ENCODE measurements at regions not wholly inside any gene's neighbourhood (a gene's known extent, or its start where the extent isn't known, plus 50 kb on each side); places are given as distances from the start of the nearest gene placed in this dataset.

- TF ChIP-seq, protein P1, sequence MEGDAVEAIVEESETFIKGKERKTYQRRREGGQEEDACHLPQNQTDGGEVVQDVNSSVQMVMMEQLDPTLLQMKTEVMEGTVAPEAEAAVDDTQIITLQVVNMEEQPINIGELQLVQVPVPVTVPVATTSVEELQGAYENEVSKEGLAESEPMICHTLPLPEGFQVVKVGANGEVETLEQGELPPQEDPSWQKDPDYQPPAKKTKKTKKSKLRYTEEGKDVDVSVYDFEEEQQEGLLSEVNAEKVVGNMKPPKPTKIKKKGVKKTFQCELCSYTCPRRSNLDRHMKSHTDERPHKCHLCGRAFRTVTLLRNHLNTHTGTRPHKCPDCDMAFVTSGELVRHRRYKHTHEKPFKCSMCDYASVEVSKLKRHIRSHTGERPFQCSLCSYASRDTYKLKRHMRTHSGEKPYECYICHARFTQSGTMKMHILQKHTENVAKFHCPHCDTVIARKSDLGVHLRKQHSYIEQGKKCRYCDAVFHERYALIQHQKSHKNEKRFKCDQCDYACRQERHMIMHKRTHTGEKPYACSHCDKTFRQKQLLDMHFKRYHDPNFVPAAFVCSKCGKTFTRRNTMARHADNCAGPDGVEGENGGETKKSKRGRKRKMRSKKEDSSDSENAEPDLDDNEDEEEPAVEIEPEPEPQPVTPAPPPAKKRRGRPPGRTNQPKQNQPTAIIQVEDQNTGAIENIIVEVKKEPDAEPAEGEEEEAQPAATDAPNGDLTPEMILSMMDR (IDR thresholded peaks at IDR 0.05): no peak
- TF ChIP-seq POLR2A (IDR thresholded peaks at IDR 0.05): no peak
- intact Hi-C loops (cut with DNase I): no loop called here
These were observed 446.7 kb downstream of the GJA1 start for GRCh38 chr6:121881974-121882667.

GRCh38 chr6:121884091-121884490 lies 448.6 kb downstream of the GJA1 start:
- Histone ChIP-seq H3K27ac (no peak overlapping the region), H3K36me3 (no peaks in the 10 kb centered on the region), H3K4me3 (replicated peaks in 1 of 3) (no peak overlapping the region), H3K9me3 (no peaks in the 10 kb centered on the region), H3K27me3 (no peaks in the 10 kb centered on the region), H3K4me1 (peaks cover 6 to 9% of the 10 kb centered on the region in 2 donors)
- no peak for DNase-seq
- WGBS, 2 donors: 75 to 87% methylated on average over 4 of the region's 4 CpGs
- no peak for TF ChIP-seq POLR2A (IDR thresholded peaks at IDR 0.05)
- TF ChIP-seq, protein P1 (IDR thresholded peaks at IDR 0.05): no peak
- intact Hi-C loops (cut with DNase I): no loop called here

More at GRCh38 chr6:121881974-121882667, 446.7 kb downstream of the GJA1 start:
- no peak for DNase-seq
- Histone ChIP-seq H3K36me3 (no peaks in the 10 kb centered on the region), H3K27me3 (no peaks in the 10 kb centered on the region), H3K27ac (no peak overlapping the region), H3K4me3 (replicated peaks in 1 of 3) (no peak overlapping the region), H3K9me3 (no peaks in the 10 kb centered on the region), H3K4me1 (peaks cover 6 to 9% of the 10 kb centered on the region in 2 donors)
- WGBS, 2 donors: 88 to 91% methylated on average over 2 of the region's 2 CpGs

- Histone ChIP-seq H3K4me1 (peaks cover 6 to 9% of the 10 kb centered on the region in 2 donors), H3K36me3 (no peaks in the 10 kb centered on the region), H3K27ac (no peak overlapping the region), H3K27me3 (no peaks in the 10 kb centered on the region), H3K9me3 (no peaks in the 10 kb centered on the region), H3K4me3 (replicated peaks in 1 of 3) (no peak overlapping the region)
- DNase-seq: no peak
- no peak for TF ChIP-seq POLR2A (IDR thresholded peaks at IDR 0.05)
- TF ChIP-seq, protein P1 (IDR thresholded peaks at IDR 0.05): no peak
- intact Hi-C loops (cut with DNase I): no loop called here
- 76 to 96% methylated on average over 1 of the region's 1 CpG for WGBS, 2 donors
These were observed 449.2 kb downstream of the GJA1 start for GRCh38 chr6:121884620-121885019.

DNA sequence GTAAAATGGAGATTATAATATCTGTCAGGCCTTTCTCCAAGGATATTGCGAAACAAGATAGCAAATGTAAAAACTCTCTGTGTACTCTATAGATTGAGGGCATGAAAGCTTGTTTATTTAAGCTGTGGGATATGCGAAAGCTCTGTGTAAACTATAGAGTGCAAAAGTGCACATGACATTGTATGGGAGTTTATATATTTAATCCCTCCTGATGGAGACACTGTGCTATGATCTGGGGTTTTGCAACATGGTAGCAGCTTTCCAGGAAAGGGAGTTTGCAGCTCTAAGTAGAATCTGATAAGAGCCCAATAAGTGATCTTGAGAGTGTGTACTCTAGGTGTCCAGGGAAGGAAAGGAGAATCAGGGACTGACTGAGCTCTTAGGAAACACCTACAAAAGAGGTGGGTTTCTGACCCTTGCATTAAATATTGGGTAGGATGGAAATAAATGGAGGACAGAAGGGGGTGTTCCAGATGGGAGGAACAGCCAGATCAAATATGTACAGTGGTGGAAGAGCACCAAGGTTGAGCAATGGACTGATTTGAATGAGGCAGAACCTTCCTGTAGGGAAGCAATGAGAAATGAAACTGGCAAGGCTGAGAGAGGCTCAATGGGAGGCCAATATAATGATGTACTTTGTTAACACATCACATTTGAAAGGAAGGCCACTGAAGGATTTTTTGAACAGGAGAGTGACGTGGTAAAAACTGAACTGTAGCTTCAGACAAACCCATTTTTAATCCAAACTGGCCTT lies 450.1 kb downstream of the GJA1 start:
- Histone ChIP-seq H3K36me3 (no peaks in the 10 kb centered on the region), H3K27me3 (no peaks in the 10 kb centered on the region), H3K9me3 (no peaks in the 10 kb centered on the region), H3K27ac (no peak overlapping the region), H3K4me1 (peaks cover 6 to 9% of the 10 kb centered on the region in 2 donors), H3K4me3 (replicated peaks in 1 of 3) (no peak overlapping the region)
- TF ChIP-seq, protein P1 (IDR thresholded peaks at IDR 0.05): no peak
- no peak for TF ChIP-seq POLR2A (IDR thresholded peaks at IDR 0.05)
- intact Hi-C loops (cut with DNase I): no loop called here
- no peak for DNase-seq
- 92% methylated on average over 3 of the region's 3 CpGs for WGBS, 2 donors

All from thyroid gland (tissue), 4 donors.